ENCODE measurements at regions not wholly inside any gene's neighbourhood (a gene's known extent, or its start where the extent isn't known, plus 50 kb on each side); places are given as distances from the start of the nearest gene placed in this dataset.

GRCh38 chr17:70336411-70336810 is 167.1 kb downstream of the KCNJ2 start:
- DNase-seq (ENCODE audit: low spot score in 2 of 2) = no peak
- 65 to 74% methylated on average over 2 of the region's 2 CpGs for WGBS, 2 donors
- no peak overlapping the region for H3K4me3 ChIP-seq (ENCODE audit: low read depth, poor library complexity, severe bottlenecking)
- intact Hi-C loops (cut with DNase I; ENCODE audit: low total_unique reads) = no loop called here
- TF ChIP-seq POLR2A (IDR thresholded peaks at IDR 0.05) (no peak), CTCF (IDR thresholded peaks at IDR 0.05) (no peak)

- no peak overlapping the region for H3K4me3 ChIP-seq (ENCODE audit: low read depth, poor library complexity, severe bottlenecking)
- TF ChIP-seq POLR2A (IDR thresholded peaks at IDR 0.05) (no peak), CTCF (IDR thresholded peaks at IDR 0.05) (no peak)
- DNase-seq (ENCODE audit: low spot score in 2 of 2) = no peak
- WGBS, 2 donors = 73 to 92% methylated on average over 1 of the region's 1 CpG
- intact Hi-C loops (cut with DNase I; ENCODE audit: low total_unique reads) = no loop called here
Measured at GRCh38 chr17:70338946-70339354, 169.6 kb downstream of the KCNJ2 start.

- TF ChIP-seq CTCF (IDR thresholded peaks at IDR 0.05) (no peak), POLR2A (IDR thresholded peaks at IDR 0.05) (no peak)
- no peak for DNase-seq (ENCODE audit: low spot score in 2 of 2)
- intact Hi-C loops (cut with DNase I; ENCODE audit: low total_unique reads) = no loop called here
- H3K4me3 ChIP-seq (ENCODE audit: low read depth, poor library complexity, severe bottlenecking) = no peak overlapping the region
- WGBS, 2 donors = 94 to 97% methylated on average over 5 of the region's 5 CpGs
Measured at GRCh38 chr17:70343114-70343513, 173.8 kb downstream of the KCNJ2 start.

- 20 to 21% methylated on average over 6 of the region's 6 CpGs for WGBS, 2 donors
- H3K4me3 ChIP-seq (ENCODE audit: low read depth, poor library complexity, severe bottlenecking) = no peak overlapping the region
- intact Hi-C loops (cut with DNase I; ENCODE audit: low total_unique reads) = no loop called here
- DNase-seq (ENCODE audit: low spot score in 2 of 2) = no peak
- TF ChIP-seq POLR2A (IDR thresholded peaks at IDR 0.05) (no peak), CTCF (IDR thresholded peaks at IDR 0.05) (no peak)
Measured at GRCh38 chr17:70344386-70345060, 175.2 kb downstream of the KCNJ2 start.

GRCh38 chr17:70345061-70345460 is 175.7 kb downstream of the KCNJ2 start:
- intact Hi-C loops (cut with DNase I; ENCODE audit: low total_unique reads) = no loop called here

More at GRCh38 chr17:70345061-70345460, 175.7 kb downstream of the KCNJ2 start:
- no peak overlapping the region for H3K4me3 ChIP-seq (ENCODE audit: low read depth, poor library complexity, severe bottlenecking)
- WGBS, 2 donors = 54 to 76% methylated on average over 2 of the region's 2 CpGs
- no peak for DNase-seq (ENCODE audit: low spot score in 2 of 2)
- TF ChIP-seq CTCF (IDR thresholded peaks at IDR 0.05) (no peak), POLR2A (IDR thresholded peaks at IDR 0.05) (no peak)
